ENCODE measurements at regions not wholly inside any gene's neighbourhood (a gene's known extent, or its start where the extent isn't known, plus 50 kb on each side); places are given as distances from the start of the nearest gene placed in this dataset.

DNA sequence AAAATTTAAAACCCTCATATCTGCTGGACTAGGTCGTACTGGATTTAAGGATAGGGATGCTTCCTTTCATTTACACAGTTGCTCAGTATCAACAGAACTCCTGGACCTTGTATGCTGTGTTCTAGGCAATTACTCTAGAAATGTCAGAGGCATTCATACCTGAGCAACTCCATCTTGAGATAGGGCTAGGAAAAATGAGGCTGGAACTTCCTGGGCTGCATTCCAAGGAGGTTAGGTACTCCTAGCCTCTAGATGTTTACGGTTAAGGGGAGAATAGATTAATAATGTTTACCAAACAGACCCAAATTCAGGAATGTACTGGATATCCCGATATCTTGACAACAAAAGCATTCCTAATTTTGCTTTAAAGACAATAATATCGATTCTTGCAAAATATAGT is 84.7 kb upstream of the NLGN4X start:
- no peak for DNase-seq
- H3K4me3 ChIP-seq (ENCODE audit: low read depth, low read length): no peak overlapping the region
- H3K36me3 ChIP-seq: no peaks in the 10 kb centered on the region
- H3K9me3 ChIP-seq (ENCODE audit: severe bottlenecking): no peaks in the 10 kb centered on the region
- no peak overlapping the region for H3K27ac ChIP-seq
- TF ChIP-seq, protein P1, sequence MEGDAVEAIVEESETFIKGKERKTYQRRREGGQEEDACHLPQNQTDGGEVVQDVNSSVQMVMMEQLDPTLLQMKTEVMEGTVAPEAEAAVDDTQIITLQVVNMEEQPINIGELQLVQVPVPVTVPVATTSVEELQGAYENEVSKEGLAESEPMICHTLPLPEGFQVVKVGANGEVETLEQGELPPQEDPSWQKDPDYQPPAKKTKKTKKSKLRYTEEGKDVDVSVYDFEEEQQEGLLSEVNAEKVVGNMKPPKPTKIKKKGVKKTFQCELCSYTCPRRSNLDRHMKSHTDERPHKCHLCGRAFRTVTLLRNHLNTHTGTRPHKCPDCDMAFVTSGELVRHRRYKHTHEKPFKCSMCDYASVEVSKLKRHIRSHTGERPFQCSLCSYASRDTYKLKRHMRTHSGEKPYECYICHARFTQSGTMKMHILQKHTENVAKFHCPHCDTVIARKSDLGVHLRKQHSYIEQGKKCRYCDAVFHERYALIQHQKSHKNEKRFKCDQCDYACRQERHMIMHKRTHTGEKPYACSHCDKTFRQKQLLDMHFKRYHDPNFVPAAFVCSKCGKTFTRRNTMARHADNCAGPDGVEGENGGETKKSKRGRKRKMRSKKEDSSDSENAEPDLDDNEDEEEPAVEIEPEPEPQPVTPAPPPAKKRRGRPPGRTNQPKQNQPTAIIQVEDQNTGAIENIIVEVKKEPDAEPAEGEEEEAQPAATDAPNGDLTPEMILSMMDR (IDR thresholded peaks at IDR 0.05; ENCODE audit: low read depth, low read length): no peak
- peaks cover 15% of the 10 kb centered on the region for H3K27me3 ChIP-seq (ENCODE audit: insufficient read depth, low read depth, severe bottlenecking)

DNA sequence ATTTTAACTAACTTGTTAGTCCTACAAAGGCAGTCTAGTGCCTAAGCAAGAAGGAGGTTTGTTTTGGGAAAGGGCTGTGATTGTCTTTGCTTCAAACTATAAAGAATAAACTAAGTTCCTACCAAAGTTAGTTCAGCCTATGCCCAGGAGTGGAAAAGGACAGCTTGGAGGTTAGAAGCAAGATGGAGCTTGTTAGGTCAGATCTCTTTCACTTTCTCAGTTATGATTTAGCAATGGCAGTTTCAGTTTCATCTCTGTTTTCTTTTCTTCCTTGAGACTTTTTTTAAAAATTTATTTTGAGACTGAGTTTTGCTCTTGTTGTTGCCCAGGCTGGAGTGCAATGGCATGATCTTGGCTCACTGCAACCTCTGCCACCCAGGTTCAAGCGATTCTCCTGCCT is 82.9 kb upstream of the NLGN4X start:
- Histone ChIP-seq H3K27me3 (ENCODE audit: insufficient read depth, low read depth, severe bottlenecking) (peaks cover 7% of the 10 kb centered on the region), H3K9me3 (ENCODE audit: severe bottlenecking) (no peaks in the 10 kb centered on the region), H3K4me3 (ENCODE audit: low read depth, low read length) (no peak overlapping the region), H3K36me3 (no peaks in the 10 kb centered on the region), H3K27ac (no peak overlapping the region)
- DNase-seq: no peak
- TF ChIP-seq, protein P1 (IDR thresholded peaks at IDR 0.05; ENCODE audit: low read depth, low read length): no peak

DNA sequence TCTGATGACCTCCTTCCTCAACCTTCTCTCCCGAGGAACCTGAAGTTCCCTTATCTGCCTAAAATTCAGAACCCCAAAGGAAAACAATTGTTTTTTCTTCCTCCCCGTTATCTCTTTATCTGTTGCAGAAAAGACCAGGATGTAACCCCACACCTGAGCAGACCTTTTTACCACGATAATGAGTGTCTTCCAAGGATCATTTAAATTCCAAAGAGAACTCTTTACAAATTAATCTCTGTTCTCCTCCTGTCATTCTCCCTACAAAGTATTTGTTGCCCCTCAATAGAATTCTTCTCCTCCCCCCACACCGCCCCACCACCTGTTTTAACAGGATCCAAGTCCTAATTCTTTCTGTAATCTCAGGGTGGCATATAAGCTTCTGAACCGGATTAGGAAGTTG is 78.5 kb upstream of the NLGN4X start:
- TF ChIP-seq, protein P1 (IDR thresholded peaks at IDR 0.05; ENCODE audit: low read depth, low read length): no peak
- Histone ChIP-seq H3K27ac (no peak overlapping the region), H3K27me3 (ENCODE audit: insufficient read depth, low read depth, severe bottlenecking) (peaks cover 7% of the 10 kb centered on the region), H3K9me3 (ENCODE audit: severe bottlenecking) (no peaks in the 10 kb centered on the region), H3K36me3 (no peaks in the 10 kb centered on the region), H3K4me3 (ENCODE audit: low read depth, low read length) (no peak overlapping the region)
- peak; percentile 46 for DNase-seq

DNA sequence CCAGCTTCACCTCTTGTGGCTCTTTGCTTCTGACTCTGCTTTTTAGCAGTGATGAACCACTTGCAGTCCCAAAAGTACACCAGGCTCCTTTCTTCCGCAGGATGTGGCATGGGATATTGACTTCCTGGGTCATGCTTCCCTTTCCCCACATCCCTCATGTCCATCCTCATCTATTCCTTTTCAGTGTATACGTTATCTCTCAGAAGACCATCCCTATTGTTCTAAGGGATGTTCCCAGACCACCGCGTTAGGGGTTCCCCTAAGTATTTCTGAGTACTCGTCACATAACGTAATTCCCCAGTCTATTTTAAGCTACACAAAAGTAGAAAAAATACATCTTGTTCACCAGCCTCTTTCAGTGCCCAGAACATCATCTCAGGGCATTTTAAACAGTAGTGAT is 71.1 kb upstream of the NLGN4X start:
- Histone ChIP-seq H3K27me3 (ENCODE audit: insufficient read depth, low read depth, severe bottlenecking) (no peaks in the 10 kb centered on the region), H3K4me3 (ENCODE audit: low read depth, low read length) (no peak overlapping the region), H3K9me3 (ENCODE audit: severe bottlenecking) (no peaks in the 10 kb centered on the region), H3K27ac (no peak overlapping the region), H3K36me3 (no peaks in the 10 kb centered on the region)
- TF ChIP-seq, protein P1 (IDR thresholded peaks at IDR 0.05; ENCODE audit: low read depth, low read length): no peak
- DNase-seq: no peak

DNA sequence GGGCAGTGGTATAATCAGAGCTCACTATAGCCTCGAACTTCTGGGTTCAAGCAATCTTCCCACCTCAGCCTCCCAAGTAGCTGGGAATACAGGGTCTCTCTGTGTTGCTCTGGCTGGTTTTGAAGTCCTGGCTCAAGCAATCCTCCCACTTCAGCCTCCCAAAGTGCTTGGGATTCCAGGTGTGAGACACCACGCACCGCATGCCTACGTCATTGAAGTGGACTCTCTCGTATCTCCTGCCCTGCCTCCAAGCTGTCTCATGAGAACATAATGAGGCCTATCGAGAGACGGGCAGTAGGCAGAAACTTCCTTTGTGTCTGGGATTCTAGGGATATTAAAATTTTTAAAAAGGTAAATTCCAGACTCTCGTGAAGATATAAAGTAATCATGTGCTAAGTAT is 65.0 kb upstream of the NLGN4X start:
- H3K27me3 ChIP-seq (ENCODE audit: insufficient read depth, low read depth, severe bottlenecking): peaks cover 6% of the 10 kb centered on the region
- no peak for DNase-seq
- H3K27ac ChIP-seq: no peak overlapping the region
- H3K9me3 ChIP-seq (ENCODE audit: severe bottlenecking): no peaks in the 10 kb centered on the region
- TF ChIP-seq, protein P1 (IDR thresholded peaks at IDR 0.05; ENCODE audit: low read depth, low read length): no peak
- H3K4me3 ChIP-seq (ENCODE audit: low read depth, low read length): no peak overlapping the region
- H3K36me3 ChIP-seq: no peaks in the 10 kb centered on the region

DNA sequence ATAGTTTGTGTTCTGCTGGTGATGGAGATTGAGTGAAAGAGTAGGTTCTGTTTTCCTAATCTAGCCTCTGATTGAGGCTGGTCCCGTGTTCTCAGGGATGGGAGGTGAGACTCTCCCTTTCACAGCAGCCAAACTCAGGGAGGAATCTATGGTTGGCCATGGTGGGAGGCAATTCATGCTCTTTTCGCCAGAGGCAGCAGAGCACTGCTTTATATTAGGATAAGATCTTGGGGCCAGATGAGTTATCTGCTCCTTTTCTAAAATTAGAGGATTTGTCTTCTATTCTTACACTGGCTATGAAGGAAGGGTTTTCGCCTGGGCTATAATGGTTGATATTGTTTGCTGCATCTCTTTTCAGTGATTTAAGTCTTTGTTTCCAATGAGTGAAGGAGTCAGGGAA is 63.9 kb upstream of the NLGN4X start:
- DNase-seq: no peak
- Histone ChIP-seq H3K9me3 (ENCODE audit: severe bottlenecking) (no peaks in the 10 kb centered on the region), H3K4me3 (ENCODE audit: low read depth, low read length) (no peak overlapping the region), H3K36me3 (no peaks in the 10 kb centered on the region), H3K27ac (no peak overlapping the region), H3K27me3 (ENCODE audit: insufficient read depth, low read depth, severe bottlenecking) (peaks cover 6% of the 10 kb centered on the region)
- TF ChIP-seq, protein P1 (IDR thresholded peaks at IDR 0.05; ENCODE audit: low read depth, low read length): 0 out of 2 replicates have a peak, but pooled peaks have one; percentile 20

All from WERI-Rb-1 (cell line).